Endothelial cell (in vitro differentiated cells): ENCODE measurements at regions not wholly inside any gene's neighbourhood (a gene's known extent, or its start where the extent isn't known, plus 50 kb on each side); places are given as distances from the start of the nearest gene placed in this dataset.

Source experiments
- DNase-seq: peaks from one replicate; pipeline ENCODE4 v3.0.0; 2021; ENCODE audit warnings: low spot score
- H3K27ac Mint-ChIP-seq: one replicate; pipeline ENCODE4 v1.8.0; 2021; ENCODE audit warnings: mixed read lengths, inconsistent platforms; ENCODE audit not compliant: unreplicated experiment
- H3K27me3 Mint-ChIP-seq: one replicate; pipeline ENCODE4 v1.8.0; 2021; ENCODE audit warnings: mild to moderate bottlenecking, moderate library complexity, mixed read lengths, inconsistent platforms; ENCODE audit not compliant: unreplicated experiment
- H3K36me3 Mint-ChIP-seq: one replicate; pipeline ENCODE4 v1.8.0; 2021; ENCODE audit warnings: mild to moderate bottlenecking, low read depth, mixed read lengths, inconsistent platforms; ENCODE audit not compliant: unreplicated experiment
- H3K4me1 Mint-ChIP-seq: one replicate; pipeline ENCODE4 v1.8.0; 2021; ENCODE audit warnings: mild to moderate bottlenecking, mixed read lengths, inconsistent platforms; ENCODE audit not compliant: unreplicated experiment
- H3K4me3 Mint-ChIP-seq: one replicate; pipeline ENCODE4 v1.8.0; 2021; ENCODE audit warnings: mild to moderate bottlenecking, mixed read lengths, inconsistent platforms; ENCODE audit not compliant: unreplicated experiment
- H3K9me3 Mint-ChIP-seq: one replicate; pipeline ENCODE4 v1.8.0; 2021; ENCODE audit warnings: mixed read lengths, inconsistent platforms; ENCODE audit not compliant: unreplicated experiment
- CTCF ChIP-seq: fragments of 200-600 bp; sonication (generic); IDR thresholded peaks from one replicate; pipeline ENCODE4 v1.5.0; 2021; ENCODE audit warnings: antibody characterized with exemption; ENCODE audit not compliant: unreplicated experiment

- H3K4me3 Mint-ChIP-seq, result no peak overlapping the region
- no peak overlapping the region for H3K27ac Mint-ChIP-seq
- peaks cover 5% of the 10 kb centered on the region for H3K4me1 Mint-ChIP-seq
- H3K36me3 Mint-ChIP-seq, result no peaks in the 10 kb centered on the region
- peaks cover 3% of the 10 kb centered on the region for H3K27me3 Mint-ChIP-seq
- no peak for TF ChIP-seq CTCF
- H3K9me3 Mint-ChIP-seq, result no peaks in the 10 kb centered on the region
- DNase-seq, result no peak
Observed at GRCh38 chr20:52780462-52780861, 191.7 kb upstream of the TSHZ2 start.

GRCh38 chr20:52779125-52779524 lies 193.0 kb upstream of the TSHZ2 start:
- no peak for TF ChIP-seq CTCF
- Mint-ChIP-seq H3K27ac (no peak overlapping the region), H3K36me3 (no peaks in the 10 kb centered on the region), H3K4me3 (no peak overlapping the region), H3K4me1 (peaks cover 5% of the 10 kb centered on the region), H3K27me3 (peaks cover 3% of the 10 kb centered on the region), H3K9me3 (no peaks in the 10 kb centered on the region)
- no peak for DNase-seq

- Mint-ChIP-seq H3K4me1 (peaks cover 5% of the 10 kb centered on the region), H3K36me3 (no peaks in the 10 kb centered on the region)
Observed at GRCh38 chr20:52777171-52777570, 195.0 kb upstream of the TSHZ2 start.

GRCh38 chr20:52775786-52776185 lies 196.4 kb upstream of the TSHZ2 start:
- no peak overlapping the region for H3K4me3 Mint-ChIP-seq
- H3K4me1 Mint-ChIP-seq, result peaks cover 5% of the 10 kb centered on the region
- H3K27ac Mint-ChIP-seq, result no peak overlapping the region
- no peaks in the 10 kb centered on the region for H3K36me3 Mint-ChIP-seq
- no peak for DNase-seq
- TF ChIP-seq CTCF, result no peak
- H3K27me3 Mint-ChIP-seq, result peaks cover 3% of the 10 kb centered on the region
- no peaks in the 10 kb centered on the region for H3K9me3 Mint-ChIP-seq

More at GRCh38 chr20:52777171-52777570, 195.0 kb upstream of the TSHZ2 start:
- TF ChIP-seq CTCF, result no peak
- H3K27ac Mint-ChIP-seq, result no peak overlapping the region
- peaks cover 3% of the 10 kb centered on the region for H3K27me3 Mint-ChIP-seq
- no peak for DNase-seq
- no peaks in the 10 kb centered on the region for H3K9me3 Mint-ChIP-seq
- no peak overlapping the region for H3K4me3 Mint-ChIP-seq

GRCh38 chr20:52768694-52769093 lies 203.5 kb upstream of the TSHZ2 start:
- no peak for DNase-seq
- TF ChIP-seq CTCF, result no peak
- Mint-ChIP-seq H3K4me3 (no peak overlapping the region), H3K36me3 (no peaks in the 10 kb centered on the region), H3K4me1 (no peaks in the 10 kb centered on the region), H3K27me3 (no peaks in the 10 kb centered on the region), H3K27ac (no peak overlapping the region), H3K9me3 (no peaks in the 10 kb centered on the region)
